GM06990 (cell line): ENCODE measurements at regions not wholly inside any gene's neighbourhood (a gene's known extent, or its start where the extent isn't known, plus 50 kb on each side); places are given as distances from the start of the nearest gene placed in this dataset.

Source experiments
- DNase-seq: peaks from one replicate; pipeline ENCODE4 v3.0.0-alpha.2; 2011; ENCODE audit not compliant: insufficient read length; ENCODE audit errors: extremely low read depth
- H3K27me3 ChIP-seq: replicated peaks from 2 replicates; pipeline ENCODE4 v1.6.0; 2011; ENCODE audit warnings: low read length; ENCODE audit not compliant: control insufficient read depth, insufficient read depth
- H3K36me3 ChIP-seq: 2 replicates; pipeline ENCODE4 v1.5.1; 2011; ENCODE audit warnings: low read length; ENCODE audit not compliant: control insufficient read depth, insufficient read depth
- H3K4me3 ChIP-seq: replicated peaks from 2 replicates; pipeline ENCODE4 v1.5.1; 2011; ENCODE audit warnings: low read depth, mild to moderate bottlenecking, control low read depth, low read length
- CTCF ChIP-seq: IDR thresholded peaks from 2 replicates; pipeline ENCODE4 v1.5.1; 2011; ENCODE audit warnings: low read length, control low read depth, mild to moderate bottlenecking, inconsistent platforms; ENCODE audit not compliant: insufficient read depth, poor library complexity, severe bottlenecking

DNA sequence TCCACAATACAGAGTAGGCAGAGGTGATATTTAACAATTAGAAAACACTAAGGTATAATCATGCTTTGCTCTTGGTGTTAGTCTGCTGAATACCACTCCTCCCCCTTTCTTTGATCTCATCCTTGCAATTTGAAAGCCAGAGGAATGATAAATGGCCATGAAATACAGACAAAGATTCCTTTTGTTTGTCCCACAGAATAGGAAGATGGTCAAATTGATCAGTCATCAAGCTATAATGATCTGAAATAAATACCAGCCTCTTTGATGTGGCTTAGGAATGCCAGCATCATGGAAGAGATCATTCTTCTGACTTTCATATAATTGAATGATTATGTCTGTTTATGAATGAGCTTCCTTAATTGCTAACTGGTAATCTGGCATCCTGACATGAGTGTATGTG lies 1541.7 kb upstream of the CDH8 start:
- no peak for DNase-seq
- no peak overlapping the region for H3K4me3 ChIP-seq
- H3K36me3 ChIP-seq: no peaks in the 10 kb centered on the region
- no peaks in the 10 kb centered on the region for H3K27me3 ChIP-seq
- no peak for TF ChIP-seq CTCF

DNA sequence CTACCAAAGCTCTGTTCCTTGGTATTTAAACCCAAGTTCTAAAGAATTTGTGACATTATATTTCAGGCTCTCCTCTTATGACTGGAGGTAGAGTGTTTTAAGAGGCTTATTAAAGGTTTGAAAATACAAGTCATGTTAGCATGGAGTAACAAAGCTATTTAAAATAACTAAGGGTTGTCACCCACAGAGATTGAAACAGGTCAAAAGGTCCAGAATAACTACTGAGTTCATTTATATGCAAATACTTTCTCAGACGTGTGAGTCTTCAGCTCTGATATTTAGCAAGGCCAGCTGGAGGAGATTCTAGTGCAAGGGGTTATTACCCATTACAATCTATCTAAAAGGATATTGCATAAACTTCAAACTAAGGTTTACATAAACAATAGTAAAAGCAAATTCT lies 1538.8 kb upstream of the CDH8 start:
- Histone ChIP-seq H3K27me3 (no peaks in the 10 kb centered on the region), H3K36me3 (no peaks in the 10 kb centered on the region), H3K4me3 (no peak overlapping the region)
- no peak for TF ChIP-seq CTCF
- no peak for DNase-seq

GRCh38 chr16:63568164-63568563 lies 1531.9 kb upstream of the CDH8 start:
- Histone ChIP-seq H3K36me3 (no peaks in the 10 kb centered on the region), H3K27me3 (no peaks in the 10 kb centered on the region), H3K4me3 (no peak overlapping the region)
- TF ChIP-seq CTCF: no peak
- DNase-seq: no peak

- DNase-seq: no peak
- no peak for TF ChIP-seq CTCF
- no peaks in the 10 kb centered on the region for H3K27me3 ChIP-seq
- H3K4me3 ChIP-seq: no peak overlapping the region
- no peaks in the 10 kb centered on the region for H3K36me3 ChIP-seq
These were observed 1527.7 kb upstream of the CDH8 start for GRCh38 chr16:63563819-63564505.

GRCh38 chr16:63553980-63554379 lies 1517.7 kb upstream of the CDH8 start:
- no peak overlapping the region for H3K4me3 ChIP-seq
- no peaks in the 10 kb centered on the region for H3K27me3 ChIP-seq
- no peak for TF ChIP-seq CTCF
- H3K36me3 ChIP-seq: no peaks in the 10 kb centered on the region
- no peak for DNase-seq

- no peak for DNase-seq
- no peak overlapping the region for H3K4me3 ChIP-seq
- no peaks in the 10 kb centered on the region for H3K36me3 ChIP-seq
- no peaks in the 10 kb centered on the region for H3K27me3 ChIP-seq
- TF ChIP-seq CTCF: no peak
These were observed 1503.0 kb upstream of the CDH8 start for GRCh38 chr16:63539276-63539675.
